ENCODE measurements at regions not wholly inside any gene's neighbourhood (a gene's known extent, or its start where the extent isn't known, plus 50 kb on each side); places are given as distances from the start of the nearest gene placed in this dataset.

GRCh38 chr9:3674561-3674960 lies 148.8 kb upstream of the RFX3 start:
- H2AFZ ChIP-seq (ENCODE audit: insufficient read depth, low read depth, low read length, poor library complexity, severe bottlenecking): no peak overlapping the region
- 100% methylated on average over 5 of the region's 5 CpGs for WGBS (ENCODE audit: insufficient coverage)
- no peak overlapping the region for H3K27ac ChIP-seq (ENCODE audit: low read length in 2 of 2)
- no peak overlapping the region for H3K9ac ChIP-seq (ENCODE audit: low read length)
- Mint-ChIP-seq H3K4me3 (no peak overlapping the region), H3K27me3 (no peaks in the 10 kb centered on the region), H3K9me3 (ENCODE audit: insufficient read depth) (no peaks in the 10 kb centered on the region), H3K4me1 (no peaks in the 10 kb centered on the region), H3K27ac (no peak overlapping the region)
- ChIA-PET CTCF (no interaction called here), POLR2A (no interaction called here)
- no peak for DNase-seq
- H3K27me3 ChIP-seq (replicated peaks in 1 of 4; ENCODE audit: control extremely low read depth in 1 of 4, control insufficient read depth in 3 of 4, insufficient read depth in 4 of 4, low read length in 3 of 4): no peaks in the 10 kb centered on the region
- no peak overlapping the region for H3K4me2 ChIP-seq (replicated peaks; ENCODE audit: low read depth, low read length, poor library complexity, severe bottlenecking)
- H3K9me3 ChIP-seq (ENCODE audit: control extremely low read depth in 1 of 3, control insufficient read depth in 2 of 3, insufficient read depth in 1 of 3, low read length in 2 of 3): no peaks in the 10 kb centered on the region
- no peaks in the 10 kb centered on the region for H3K4me1 ChIP-seq (ENCODE audit: control insufficient read depth in 2 of 2, insufficient read depth in 2 of 2, low read length in 2 of 2)
- ATAC-seq (ENCODE audit: low read depth): no peak
- TF ChIP-seq CTCF (IDR thresholded peaks at IDR 0.05): no peak
- TF ChIP-seq EZH2 (IDR thresholded peaks at IDR 0.05; ENCODE audit: borderline replicate concordance, insufficient read depth, low read depth, low read length, poor library complexity, severe bottlenecking): no peak
- H3K36me3 ChIP-seq (replicated peaks in 1 of 2; ENCODE audit: control extremely low read depth in 1 of 2, control insufficient read depth in 1 of 2, extremely low read depth in 1 of 2, insufficient read depth in 2 of 2, low read length in 1 of 2): no peaks in the 10 kb centered on the region
- no peaks in the 10 kb centered on the region for H4K20me1 ChIP-seq (ENCODE audit: control insufficient read depth, insufficient read depth, low read length, poor library complexity, severe bottlenecking)
- H3K79me2 ChIP-seq (ENCODE audit: control insufficient read depth, insufficient read depth, low read length): no peaks in the 10 kb centered on the region
- intact Hi-C loops (cut with micrococcal nuclease): no loop called here
- no peak overlapping the region for H3K4me3 ChIP-seq (ENCODE audit: control extremely low read depth in 1 of 5, extremely low read depth in 1 of 5, insufficient read depth in 1 of 5, low read depth in 2 of 5, low read length in 4 of 5)

- H4K20me1 ChIP-seq (ENCODE audit: control insufficient read depth, insufficient read depth, low read length, poor library complexity, severe bottlenecking): no peaks in the 10 kb centered on the region
- no peak overlapping the region for H3K4me2 ChIP-seq (replicated peaks; ENCODE audit: low read depth, low read length, poor library complexity, severe bottlenecking)
- H3K4me3 ChIP-seq (ENCODE audit: control extremely low read depth in 1 of 5, extremely low read depth in 1 of 5, insufficient read depth in 1 of 5, low read depth in 2 of 5, low read length in 4 of 5): no peak overlapping the region
- H3K9ac ChIP-seq (ENCODE audit: low read length): no peak overlapping the region
- no peaks in the 10 kb centered on the region for H3K79me2 ChIP-seq (ENCODE audit: control insufficient read depth, insufficient read depth, low read length)
- CTCF ChIA-PET: no interaction called here
- TF ChIP-seq EZH2 (IDR thresholded peaks at IDR 0.05; ENCODE audit: borderline replicate concordance, insufficient read depth, low read depth, low read length, poor library complexity, severe bottlenecking) (no peak), CTCF (IDR thresholded peaks at IDR 0.05) (no peak)
- WGBS (ENCODE audit: insufficient coverage): 90% methylated on average over 5 of the region's 5 CpGs
- H2AFZ ChIP-seq (ENCODE audit: insufficient read depth, low read depth, low read length, poor library complexity, severe bottlenecking): no peak overlapping the region
- no peak for ATAC-seq (ENCODE audit: low read depth)
- DNase-seq: no peak
- Mint-ChIP-seq H3K27me3 (no peaks in the 10 kb centered on the region), H3K9me3 (ENCODE audit: insufficient read depth) (no peaks in the 10 kb centered on the region), H3K4me3 (no peak overlapping the region), H3K4me1 (no peaks in the 10 kb centered on the region), H3K27ac (no peak overlapping the region)
- H3K27me3 ChIP-seq (replicated peaks in 1 of 4; ENCODE audit: control extremely low read depth in 1 of 4, control insufficient read depth in 3 of 4, insufficient read depth in 4 of 4, low read length in 3 of 4): no peaks in the 10 kb centered on the region
- H3K36me3 ChIP-seq (replicated peaks in 1 of 2; ENCODE audit: control extremely low read depth in 1 of 2, control insufficient read depth in 1 of 2, extremely low read depth in 1 of 2, insufficient read depth in 2 of 2, low read length in 1 of 2): no peaks in the 10 kb centered on the region
- no peaks in the 10 kb centered on the region for H3K4me1 ChIP-seq (ENCODE audit: control insufficient read depth in 2 of 2, insufficient read depth in 2 of 2, low read length in 2 of 2)
- H3K27ac ChIP-seq (ENCODE audit: low read length in 2 of 2): no peak overlapping the region
- H3K9me3 ChIP-seq (ENCODE audit: control extremely low read depth in 1 of 3, control insufficient read depth in 2 of 3, insufficient read depth in 1 of 3, low read length in 2 of 3): no peaks in the 10 kb centered on the region
- intact Hi-C loops (cut with micrococcal nuclease): no loop called here
- POLR2A ChIA-PET: no interaction called here
Measured at GRCh38 chr9:3672399-3672798, 146.6 kb upstream of the RFX3 start.

Measured in B cell (primary cell).